ENCODE measurements at regions not wholly inside any gene's neighbourhood (a gene's known extent, or its start where the extent isn't known, plus 50 kb on each side); places are given as distances from the start of the nearest gene placed in this dataset.

- 79 to 83% (median 81%) methylated on average over 7 of the region's 7 CpGs for WGBS, 3 donors
- H3K4me1 ChIP-seq (ENCODE audit: insufficient read depth): no peaks in the 10 kb centered on the region
- intact Hi-C loops (cut with DNase I): no loop called here
Measured at GRCh38 chr3:5644773-5645670, 457.5 kb downstream of the EDEM1 start.

GRCh38 chr3:5645692-5646410 is 458.3 kb downstream of the EDEM1 start:
- Histone ChIP-seq H3K27ac (no peak overlapping the region), H3K9me3 (no peaks in the 10 kb centered on the region), H3K4me3 (no peak overlapping the region), H3K27me3 (no peaks in the 10 kb centered on the region), H3K4me1 (ENCODE audit: insufficient read depth) (no peaks in the 10 kb centered on the region), H3K36me3 (no peaks in the 10 kb centered on the region)
- 70 to 78% (median 73%) methylated on average over 10 of the region's 10 CpGs for WGBS, 3 donors
- TF ChIP-seq POLR2A (IDR thresholded peaks at IDR 0.05) (no peak), EP300 (IDR thresholded peaks at IDR 0.05) (no peak), CTCF (IDR thresholded peaks at IDR 0.05) (no peak)
- no peak for DNase-seq
- intact Hi-C loops (cut with DNase I): no loop called here

More at GRCh38 chr3:5644773-5645670, 457.5 kb downstream of the EDEM1 start:
- Histone ChIP-seq H3K4me3 (no peak overlapping the region), H3K9me3 (no peaks in the 10 kb centered on the region), H3K36me3 (no peaks in the 10 kb centered on the region), H3K27ac (no peak overlapping the region), H3K27me3 (no peaks in the 10 kb centered on the region)
- TF ChIP-seq POLR2A (IDR thresholded peaks at IDR 0.05) (no peak), CTCF (IDR thresholded peaks at IDR 0.05) (no peak), EP300 (IDR thresholded peaks at IDR 0.05) (no peak)
- no peak for DNase-seq

GRCh38 chr3:5650303-5650702 is 462.8 kb downstream of the EDEM1 start:
- H3K4me3 ChIP-seq: no peak overlapping the region
- no peak overlapping the region for H3K27ac ChIP-seq
- intact Hi-C loops (cut with DNase I): no loop called here
- no peaks in the 10 kb centered on the region for H3K4me1 ChIP-seq (ENCODE audit: insufficient read depth)
- DNase-seq: no peak
- no peaks in the 10 kb centered on the region for H3K9me3 ChIP-seq
- WGBS, 3 donors: 75 to 93% (median 90%) methylated on average over 2 of the region's 2 CpGs
- no peaks in the 10 kb centered on the region for H3K27me3 ChIP-seq
- H3K36me3 ChIP-seq: no peaks in the 10 kb centered on the region
- no peak for TF ChIP-seq EP300 (IDR thresholded peaks at IDR 0.05)

GRCh38 chr3:5651351-5651750 is 463.8 kb downstream of the EDEM1 start:
- intact Hi-C loops (cut with DNase I): no loop called here
- Histone ChIP-seq H3K4me1 (ENCODE audit: insufficient read depth) (no peaks in the 10 kb centered on the region), H3K27ac (no peak overlapping the region), H3K27me3 (no peaks in the 10 kb centered on the region), H3K36me3 (no peaks in the 10 kb centered on the region), H3K4me3 (no peak overlapping the region), H3K9me3 (no peaks in the 10 kb centered on the region)
- DNase-seq: no peak
- TF ChIP-seq POLR2A (IDR thresholded peaks at IDR 0.05) (no peak), EP300 (IDR thresholded peaks at IDR 0.05) (no peak), CTCF (IDR thresholded peaks at IDR 0.05) (no peak)
- WGBS, 3 donors: 75 to 81% (median 77%) methylated on average over 3 of the region's 3 CpGs
